IMR-90 (cell line): ENCODE measurements at regions not wholly inside any gene's neighbourhood (a gene's known extent, or its start where the extent isn't known, plus 50 kb on each side); places are given as distances from the start of the nearest gene placed in this dataset.
"Not testable (repeated sequence)": the region's sequence is repeated elsewhere in the genome, so short reads cannot be mapped to it uniquely, and the experiment has no call there.

Experiments
- ATAC-seq: fragments of 200-7000 bp; cut with Tn5 transposase; 2 replicates; pipeline ENCODE4 v1.9.1; 2020; ENCODE audit warnings: low read depth, mild to moderate bottlenecking, moderate library complexity
- BruUV-seq: library from RNA; stranded (reverse); fragments of 400-500 nt; replicated peaks from 2 replicates; lab custom pipeline; 2021; lab: Mats Ljungman, UMichigan
- CTCF ChIA-PET: fragments of 300-600 bp; formaldehyde crosslinking; extraction: SDS; loops from one replicate; lab custom pipeline; 2021; ENCODE audit warnings: antibody characterized with exemption; lab: Yijun Ruan, JAX
- POLR2A ChIA-PET: fragments of 300-600 bp; sonication (Branson Sonifier 250); formaldehyde crosslinking; loops from one replicate; lab custom pipeline; 2022; ENCODE audit warnings: antibody characterized with exemption; ENCODE audit not compliant: unreplicated experiment; lab: Charles Lee
- DNase-seq: peaks from one replicate; pipeline ENCODE4 v3.0.0; 2013
- H2AFZ ChIP-seq: replicated peaks from 2 replicates; pipeline ENCODE3; 2013; ENCODE audit warnings: low read length, mild to moderate bottlenecking; ENCODE audit not compliant: poor library complexity
- H2AK5ac ChIP-seq: 2 replicates; pipeline ENCODE4 v1.6.1; 2013; ENCODE audit warnings: low read depth, low read length, inconsistent platforms
- H2AK9ac ChIP-seq: replicated peaks from 2 replicates; pipeline ENCODE3; 2013; ENCODE audit warnings: mild to moderate bottlenecking, low read depth, low read length, moderate library complexity; ENCODE audit not compliant: poor library complexity
- H2BK120ac ChIP-seq: 2 replicates; pipeline ENCODE4 v1.6.1; 2013; ENCODE audit warnings: low read depth, low read length, inconsistent platforms
- H2BK15ac ChIP-seq: 3 replicates; pipeline ENCODE4 v1.6.1; 2013; ENCODE audit warnings: low read depth, low read length, inconsistent platforms
- H2BK20ac ChIP-seq: 2 replicates; pipeline ENCODE4 v1.6.1; 2013; ENCODE audit warnings: low read depth, mild to moderate bottlenecking, inconsistent platforms, low read length, moderate library complexity
- H2BK5ac ChIP-seq: 2 replicates; pipeline ENCODE4 v1.6.1; 2013; ENCODE audit warnings: mild to moderate bottlenecking, low read depth, low read length, inconsistent platforms; ENCODE audit not compliant: poor library complexity, severe bottlenecking
- H3K14ac ChIP-seq: replicated peaks from 2 replicates; pipeline ENCODE4 v1.6.1; 2013; ENCODE audit warnings: low read depth, low read length, inconsistent platforms
- H3K18ac ChIP-seq: 2 replicates; pipeline ENCODE4 v1.6.1; 2013; ENCODE audit warnings: low read depth, low read length, control low read depth
- H3K23ac ChIP-seq: 2 replicates; pipeline ENCODE4 v1.6.1; 2013; ENCODE audit warnings: low read depth, low read length, inconsistent platforms
- H3K27ac ChIP-seq: 2 replicates; pipeline ENCODE4 v1.5.1; 2013; ENCODE audit warnings: mild to moderate bottlenecking, control low read depth, low read length; ENCODE audit not compliant: insufficient read depth
- H3K27me3 ChIP-seq: 2 replicates; pipeline ENCODE4 v1.6.1; 2013; ENCODE audit warnings: low read length; ENCODE audit not compliant: control insufficient read depth, insufficient read depth
- H3K36me3 ChIP-seq: 2 replicates; pipeline ENCODE4 v1.6.1; 2013; ENCODE audit warnings: low read length, mixed read lengths; ENCODE audit not compliant: control insufficient read depth, insufficient read depth
- H3K4ac ChIP-seq: 2 replicates; pipeline ENCODE4 v1.6.1; 2013; ENCODE audit warnings: low read depth, low read length, inconsistent platforms
- H3K4me1 ChIP-seq: 2 replicates; pipeline ENCODE4 v1.6.1; 2013; ENCODE audit warnings: low read length, mixed read lengths; ENCODE audit not compliant: control insufficient read depth, insufficient read depth
- H3K4me2 ChIP-seq: 2 replicates; pipeline ENCODE4 v1.6.1; 2013; ENCODE audit warnings: low read depth, mild to moderate bottlenecking, control low read depth, low read length, moderate library complexity
- H3K4me3 ChIP-seq: 2 replicates; pipeline ENCODE4 v1.5.1; 2013; ENCODE audit warnings: low read depth, mild to moderate bottlenecking, control low read depth, low read length, moderate library complexity; ENCODE audit not compliant: insufficient read depth
- H3K56ac ChIP-seq: 2 replicates; pipeline ENCODE4 v1.6.1; 2013; ENCODE audit warnings: low read length, inconsistent platforms; ENCODE audit not compliant: insufficient read depth; ENCODE audit errors: extremely low read depth
- H3K79me1 ChIP-seq, 2 experiments: 2 replicates each; pipeline ENCODE4 v1.6.1; 2013; ENCODE audit warnings: low read length in 2 of 2, inconsistent platforms in 1 of 2, low read depth in 1 of 2
- H3K9ac ChIP-seq: 2 replicates; pipeline ENCODE4 v1.6.1; 2013; ENCODE audit warnings: low read depth, low read length, control low read depth
- H3K9me1 ChIP-seq: 2 replicates; pipeline ENCODE4 v1.6.1; 2013; ENCODE audit warnings: low read length, inconsistent platforms; ENCODE audit not compliant: insufficient read depth
- H3K9me3 ChIP-seq: 2 replicates; pipeline ENCODE4 v1.6.1; 2013; ENCODE audit warnings: low read length; ENCODE audit not compliant: control insufficient read depth, insufficient read depth
- H4K20me1 ChIP-seq: 2 replicates; pipeline ENCODE4 v1.6.1; 2013; ENCODE audit warnings: low read length, inconsistent platforms; ENCODE audit not compliant: insufficient read depth
- H4K5ac ChIP-seq: 2 replicates; pipeline ENCODE4 v1.6.1; 2013; ENCODE audit warnings: mild to moderate bottlenecking, low read depth, low read length, control low read depth
- H4K8ac ChIP-seq, 2 experiments: 2 replicates each; pipeline ENCODE4 v1.6.1; 2013; ENCODE audit warnings: low read depth in 2 of 2, low read length in 2 of 2, control low read depth in 1 of 2, inconsistent platforms in 1 of 2
- H4K91ac ChIP-seq: 2 replicates; pipeline ENCODE4 v1.6.1; 2013; ENCODE audit warnings: low read depth, low read length, inconsistent platforms; ENCODE audit not compliant: insufficient read depth
- CHD1 ChIP-seq: IDR thresholded peaks from 2 replicates; pipeline ENCODE4 v1.6.1; 2012; ENCODE audit warnings: low read depth, low read length, improper control_type of control experiment
- FOS ChIP-seq: fragments of 150-350 bp; IDR thresholded peaks from 2 replicates; pipeline ENCODE4 v1.6.1; 2016; ENCODE audit warnings: low read depth, low read length
- MXI1 ChIP-seq: IDR thresholded peaks from 2 replicates; pipeline ENCODE4 v1.6.1; 2012; ENCODE audit warnings: low read depth, mild to moderate bottlenecking, low read length, moderate library complexity, borderline replicate concordance
- NFE2L2 ChIP-seq: fragments of 150-350 bp; IDR thresholded peaks from 2 replicates; pipeline ENCODE4 v1.6.1; 2016; ENCODE audit warnings: low read depth, mild to moderate bottlenecking, low read length
- RFX5 ChIP-seq: IDR thresholded peaks from 2 replicates; pipeline ENCODE4 v1.8.0; 2012; ENCODE audit warnings: low read depth, mild to moderate bottlenecking, low read length, moderate library complexity
- SMC3 ChIP-seq: fragments of 150-350 bp; IDR thresholded peaks from 2 replicates; pipeline ENCODE4 v1.6.1; 2016; ENCODE audit warnings: low read depth, mild to moderate bottlenecking, antibody characterized with exemption, low read length, moderate library complexity
- WGBS, 2 experiments: methylation state at CpG; one replicate each; pipeline versions ENCODE4 v1.1.5 to v1.1.7; 2013; ENCODE audit warnings: missing lambda C conversion rate in 2 of 2; ENCODE audit not compliant: insufficient read length in 1 of 2; ENCODE audit errors: extremely low coverage in 2 of 2; 5-methylcytosine and 5-hydroxymethylcytosine counted together
- dilution Hi-C: fragments of 300-500 bp; cut with HindIII; formaldehyde crosslinking; loops from one replicate; pipeline ENCODE4 v1.14.3; 2018; ENCODE audit warnings: low sequenced_read_pairs; ENCODE audit not compliant: unreplicated experiment
- in situ Hi-C: fragments of 300-500 bp; cut with MboI; formaldehyde crosslinking; loops from 3 replicates; pipeline ENCODE4 v1.14.3; 2019; ENCODE audit warnings: low sequenced_read_pairs, inconsistent platforms, mixed read lengths
- intact Hi-C: fragments of 100-400 bp; cut with micrococcal nuclease; formaldehyde crosslinking; loops from 2 replicates; pipeline ENCODE4 v1.10.0; 2022
- TF ChIP-seq, protein P1 (sequence below): fragments of 150-350 bp; IDR thresholded peaks from 2 replicates; pipeline ENCODE4 v1.6.1; 2016; ENCODE audit warnings: low read depth, mild to moderate bottlenecking, low read length, moderate library complexity, borderline replicate concordance

DNA sequence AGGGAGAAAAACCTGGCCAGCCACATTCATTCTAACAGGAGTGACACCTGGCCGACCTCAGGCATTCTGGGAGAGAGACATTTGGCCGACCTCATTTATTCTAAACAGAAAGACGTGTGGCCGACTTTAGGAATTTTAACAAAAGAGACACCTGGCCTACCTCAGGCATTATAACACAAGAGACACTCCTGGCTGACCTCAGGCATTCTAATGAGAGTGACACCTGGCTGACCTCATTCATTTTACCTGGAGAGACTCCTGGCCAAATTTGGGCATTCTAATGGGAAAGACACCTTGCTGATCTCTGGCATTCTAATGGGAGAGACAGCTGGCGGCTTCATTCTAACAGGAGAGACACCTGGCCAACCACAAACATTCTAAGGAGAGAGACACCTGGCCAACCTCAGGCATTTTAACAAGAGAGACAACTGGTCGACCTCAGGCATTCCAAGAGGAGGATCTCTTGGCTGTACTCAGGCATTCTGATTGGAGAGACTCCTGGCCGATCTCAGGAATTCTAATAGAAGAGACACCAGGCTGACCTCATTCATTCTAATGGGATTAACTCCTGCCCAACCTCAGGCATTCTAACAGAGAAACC lies 1353.9 kb downstream of the UQCRFS1 start:
- H4K20me1 ChIP-seq = no peaks in the 10 kb centered on the region
- no peak overlapping the region for H3K4me2 ChIP-seq
- dilution Hi-C loops = no loop called here
- H2BK5ac ChIP-seq = no peak overlapping the region
- 40% methylated on average over 1 of the region's 7 CpGs; no CpG with 5 or more reads in 1 of the 2 experiments for WGBS, 2 experiments
- H4K8ac ChIP-seq = no peak overlapping the region
- no peak overlapping the region for H3K18ac ChIP-seq
- no peak overlapping the region for H2BK120ac ChIP-seq
- no peaks in the 10 kb centered on the region for H3K36me3 ChIP-seq
- peaks cover 22% of the 10 kb centered on the region for H3K9me3 ChIP-seq
- no peak overlapping the region for H2AFZ ChIP-seq
- H2BK15ac ChIP-seq = no peak overlapping the region
- POLR2A ChIA-PET = no interaction called here
- H3K14ac ChIP-seq = no peak overlapping the region
- ATAC-seq (no peak), DNase-seq (no peak)
- BruUV-seq = no TSS peak
- H4K5ac ChIP-seq = no peak overlapping the region
- H3K4me1 ChIP-seq = no peaks in the 10 kb centered on the region
- no peak overlapping the region for H2AK9ac ChIP-seq
- no peak overlapping the region for H2AK5ac ChIP-seq
- no peak overlapping the region for H4K91ac ChIP-seq
- CTCF ChIA-PET = no interaction called here
- intact Hi-C loops = no loop called here
- no peak overlapping the region for H3K4me3 ChIP-seq
- no peak overlapping the region for H3K23ac ChIP-seq
- in situ Hi-C loops = no loop called here
- H3K79me1 ChIP-seq = no peaks in the 10 kb centered on the region
- H2BK20ac ChIP-seq = no peak overlapping the region
- H3K9ac ChIP-seq = no peak overlapping the region
- H3K27me3 ChIP-seq = no peaks in the 10 kb centered on the region
- no peak overlapping the region for H3K27ac ChIP-seq
- no peak for TF ChIP-seq NFE2L2
- TF ChIP-seq, protein P1, sequence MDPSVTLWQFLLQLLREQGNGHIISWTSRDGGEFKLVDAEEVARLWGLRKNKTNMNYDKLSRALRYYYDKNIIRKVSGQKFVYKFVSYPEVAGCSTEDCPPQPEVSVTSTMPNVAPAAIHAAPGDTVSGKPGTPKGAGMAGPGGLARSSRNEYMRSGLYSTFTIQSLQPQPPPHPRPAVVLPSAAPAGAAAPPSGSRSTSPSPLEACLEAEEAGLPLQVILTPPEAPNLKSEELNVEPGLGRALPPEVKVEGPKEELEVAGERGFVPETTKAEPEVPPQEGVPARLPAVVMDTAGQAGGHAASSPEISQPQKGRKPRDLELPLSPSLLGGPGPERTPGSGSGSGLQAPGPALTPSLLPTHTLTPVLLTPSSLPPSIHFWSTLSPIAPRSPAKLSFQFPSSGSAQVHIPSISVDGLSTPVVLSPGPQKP = no peak
- no peak for TF ChIP-seq SMC3
- no peak for TF ChIP-seq MXI1
- no peak for TF ChIP-seq RFX5
- no peak for TF ChIP-seq FOS
- TF ChIP-seq CHD1 = no peak
- H3K4ac ChIP-seq = no peak overlapping the region
- no peaks in the 10 kb centered on the region for H3K9me1 ChIP-seq
- H3K56ac ChIP-seq = no peak overlapping the region

DNA sequence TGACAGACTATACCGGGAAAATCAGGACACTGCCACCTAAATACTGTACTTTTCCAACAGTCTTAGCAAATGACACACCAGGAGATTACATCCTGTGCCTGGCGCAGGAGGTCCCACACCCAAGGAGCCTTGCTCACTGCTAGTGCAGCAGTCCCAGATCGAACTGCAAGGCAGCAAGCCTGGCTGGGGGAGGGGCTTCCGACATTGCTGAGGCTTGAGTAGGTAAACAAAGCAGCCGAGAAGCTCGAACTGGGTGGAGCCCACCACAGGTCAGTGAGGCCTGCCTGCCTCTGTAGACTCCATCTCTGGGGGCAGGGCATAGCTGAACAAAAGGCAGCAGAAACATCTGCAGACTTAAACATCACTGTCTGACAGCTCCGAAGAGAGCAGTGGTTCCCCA lies 1360.0 kb downstream of the UQCRFS1 start:
- WGBS, 2 experiments = 60% methylated on average over 1 of the region's 7 CpGs; no CpG with 5 or more reads in 1 of the 2 experiments
- in situ Hi-C loops = not testable (repeated sequence)

More for the DNA sequence above, 1360.0 kb downstream of the UQCRFS1 start:
- H3K4me3 ChIP-seq, BruUV-seq, H2BK5ac ChIP-seq, H2BK20ac ChIP-seq, H3K4ac ChIP-seq, H3K14ac ChIP-seq, H3K18ac ChIP-seq, H3K79me1 ChIP-seq, ATAC-seq, H4K20me1 ChIP-seq, H3K23ac ChIP-seq, DNase-seq, H2AK5ac ChIP-seq, H4K91ac ChIP-seq, intact Hi-C loops, H3K4me1 ChIP-seq, H2AFZ ChIP-seq, H2AK9ac ChIP-seq, H2BK120ac ChIP-seq, H3K27ac ChIP-seq, H4K5ac ChIP-seq, H3K56ac ChIP-seq, H3K4me2 ChIP-seq, H3K36me3 ChIP-seq, H3K27me3 ChIP-seq, H4K8ac ChIP-seq, POLR2A ChIA-PET, H2BK15ac ChIP-seq, H3K9me1 ChIP-seq, dilution Hi-C loops, H3K9ac ChIP-seq, CTCF ChIA-PET: not testable (repeated sequence)
- peaks cover 20% of the 10 kb centered on the region for H3K9me3 ChIP-seq
